ENCODE measurements at regions not wholly inside any gene's neighbourhood (a gene's known extent, or its start where the extent isn't known, plus 50 kb on each side); places are given as distances from the start of the nearest gene placed in this dataset.

DNA sequence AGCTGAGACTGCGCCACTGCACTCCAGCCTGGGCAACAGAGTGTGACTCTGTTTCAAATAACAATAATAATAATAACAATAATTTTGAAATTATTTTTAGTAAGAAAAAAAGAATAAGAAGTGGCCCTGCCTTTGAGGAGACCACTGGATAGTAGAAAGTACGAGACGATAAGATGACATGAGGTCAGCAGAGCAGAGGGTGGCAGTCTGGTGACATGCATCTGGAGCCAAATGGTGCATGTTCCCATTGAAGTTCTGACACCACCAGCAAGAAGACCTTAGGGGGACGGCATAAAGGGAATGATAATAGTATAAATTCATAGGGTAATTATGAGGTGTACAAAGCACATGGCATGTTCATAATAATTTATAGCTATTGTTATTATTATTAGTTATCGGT lies 542.2 kb upstream of the TBL1XR1 start:
- TF ChIP-seq, protein P1, sequence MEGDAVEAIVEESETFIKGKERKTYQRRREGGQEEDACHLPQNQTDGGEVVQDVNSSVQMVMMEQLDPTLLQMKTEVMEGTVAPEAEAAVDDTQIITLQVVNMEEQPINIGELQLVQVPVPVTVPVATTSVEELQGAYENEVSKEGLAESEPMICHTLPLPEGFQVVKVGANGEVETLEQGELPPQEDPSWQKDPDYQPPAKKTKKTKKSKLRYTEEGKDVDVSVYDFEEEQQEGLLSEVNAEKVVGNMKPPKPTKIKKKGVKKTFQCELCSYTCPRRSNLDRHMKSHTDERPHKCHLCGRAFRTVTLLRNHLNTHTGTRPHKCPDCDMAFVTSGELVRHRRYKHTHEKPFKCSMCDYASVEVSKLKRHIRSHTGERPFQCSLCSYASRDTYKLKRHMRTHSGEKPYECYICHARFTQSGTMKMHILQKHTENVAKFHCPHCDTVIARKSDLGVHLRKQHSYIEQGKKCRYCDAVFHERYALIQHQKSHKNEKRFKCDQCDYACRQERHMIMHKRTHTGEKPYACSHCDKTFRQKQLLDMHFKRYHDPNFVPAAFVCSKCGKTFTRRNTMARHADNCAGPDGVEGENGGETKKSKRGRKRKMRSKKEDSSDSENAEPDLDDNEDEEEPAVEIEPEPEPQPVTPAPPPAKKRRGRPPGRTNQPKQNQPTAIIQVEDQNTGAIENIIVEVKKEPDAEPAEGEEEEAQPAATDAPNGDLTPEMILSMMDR (IDR thresholded peaks at IDR 0.05): no peak
- TF ChIP-seq POLR2A (IDR thresholded peaks at IDR 0.05): no peak

Measured in thyroid gland (tissue), 4 donors.